Activated CD4-positive, alpha-beta T cell treated with anti-CD3 and anti-CD28 coated beads, Interleukin-2, amount 10 ng/mL, durations not matched to agents 24 days and 14 days (primary cell): ENCODE measurements at regions not wholly inside any gene's neighbourhood (a gene's known extent, or its start where the extent isn't known, plus 50 kb on each side); places are given as distances from the start of the nearest gene placed in this dataset.

Experiments
- DNase-seq: peaks from one replicate; pipeline ENCODE4 v3.0.0; 2022
- H3K27ac Mint-ChIP-seq: one replicate; pipeline ENCODE4 v1.8.0; 2022; ENCODE audit warnings: mild to moderate bottlenecking, mixed read lengths
- H3K27me3 Mint-ChIP-seq: one replicate; pipeline ENCODE4 v1.8.0; 2022; ENCODE audit warnings: mixed read lengths
- H3K36me3 Mint-ChIP-seq: one replicate; pipeline ENCODE4 v1.8.0; 2022; ENCODE audit warnings: low read depth, mild to moderate bottlenecking, mixed read lengths
- H3K4me1 Mint-ChIP-seq: one replicate; pipeline ENCODE4 v1.8.0; 2021; ENCODE audit warnings: mixed read lengths
- H3K4me3 Mint-ChIP-seq: one replicate; pipeline ENCODE4 v1.8.0; 2022; ENCODE audit warnings: mild to moderate bottlenecking, moderate library complexity, mixed read lengths
- H3K9me3 Mint-ChIP-seq: one replicate; pipeline ENCODE4 v1.8.0; 2021; ENCODE audit warnings: mixed read lengths
- intact Hi-C: fragments of 100-400 bp; cut with micrococcal nuclease; formaldehyde crosslinking; loops from one replicate; pipeline ENCODE4 v1.15.1; 2023

DNA sequence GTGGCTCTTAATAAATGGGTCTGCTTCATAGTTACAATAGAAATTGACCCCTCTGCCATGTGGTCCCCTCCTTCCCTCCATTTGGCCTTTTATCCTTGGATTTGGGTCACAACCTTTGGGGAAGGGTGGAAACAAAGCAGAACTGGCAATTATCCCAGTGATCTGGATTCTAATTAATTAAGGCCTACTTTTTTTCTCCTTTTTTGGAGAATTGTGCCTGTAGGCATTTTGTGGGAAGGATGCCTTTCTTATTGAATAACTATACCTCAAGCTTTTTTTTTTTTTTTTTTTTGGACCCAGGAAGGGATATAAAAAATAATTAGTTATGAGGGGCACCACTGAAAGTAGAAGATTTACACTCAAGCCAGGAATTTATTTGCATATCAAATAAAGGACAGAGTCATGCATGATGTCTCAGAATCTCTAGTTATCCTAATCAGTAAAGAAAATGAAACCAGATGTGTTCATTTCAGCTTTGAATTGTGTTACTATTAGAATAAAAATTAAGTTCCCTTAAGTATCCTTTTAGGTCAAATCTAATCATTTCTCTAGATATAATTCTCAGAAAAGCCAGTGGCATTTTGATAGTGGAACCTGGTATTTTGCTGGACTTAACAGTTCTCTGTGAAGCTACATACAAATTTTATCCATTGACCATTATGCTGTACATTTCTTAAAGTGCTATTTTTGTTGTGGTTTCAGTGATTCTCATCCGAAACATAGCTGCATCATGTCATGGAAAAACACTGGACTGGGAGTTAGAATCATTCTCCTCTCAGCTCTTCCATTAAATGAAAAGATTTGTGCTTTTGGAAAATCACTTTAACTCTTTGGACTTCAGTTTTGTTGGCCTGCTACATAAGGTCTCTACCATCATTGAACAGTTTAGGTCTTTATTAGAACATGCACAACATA lies 129.3 kb downstream of the KCNRG start:
- H3K27me3 Mint-ChIP-seq, result peaks cover 47% of the 10 kb centered on the region
- no peak overlapping the region for H3K27ac Mint-ChIP-seq
- no peak for DNase-seq
- H3K36me3 Mint-ChIP-seq, result no peaks in the 10 kb centered on the region
- intact Hi-C loops, result no loop called here
- no peak overlapping the region for H3K4me3 Mint-ChIP-seq
- H3K9me3 Mint-ChIP-seq, result no peaks in the 10 kb centered on the region
- H3K4me1 Mint-ChIP-seq, result peaks cover 6% of the 10 kb centered on the region

DNA sequence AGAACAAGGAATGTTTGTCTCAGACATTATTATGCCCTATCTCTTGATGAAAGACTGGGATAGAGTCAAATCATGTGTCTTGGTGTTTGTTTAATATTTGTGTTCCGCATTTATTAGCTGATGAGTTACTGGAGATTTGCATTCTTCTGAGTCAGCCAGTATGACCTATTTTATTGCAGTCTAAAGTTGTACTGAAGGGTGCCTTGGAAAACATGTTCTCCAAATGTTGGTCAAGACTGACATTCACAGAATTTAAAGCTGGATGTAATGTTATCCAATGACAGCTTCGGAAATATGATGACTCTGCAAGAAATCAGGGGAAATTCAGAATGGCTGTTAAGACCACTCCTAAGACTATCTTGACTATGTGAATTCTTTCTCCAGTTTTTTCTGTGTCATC lies 134.0 kb downstream of the KCNRG start:
- H3K36me3 Mint-ChIP-seq, result no peaks in the 10 kb centered on the region
- no peak overlapping the region for H3K27ac Mint-ChIP-seq
- H3K4me1 Mint-ChIP-seq, result peaks cover 4% of the 10 kb centered on the region
- no peak for DNase-seq
- no peaks in the 10 kb centered on the region for H3K9me3 Mint-ChIP-seq
- H3K4me3 Mint-ChIP-seq, result no peak overlapping the region
- intact Hi-C loops, result no loop called here
- H3K27me3 Mint-ChIP-seq, result peaks cover 48% of the 10 kb centered on the region

DNA sequence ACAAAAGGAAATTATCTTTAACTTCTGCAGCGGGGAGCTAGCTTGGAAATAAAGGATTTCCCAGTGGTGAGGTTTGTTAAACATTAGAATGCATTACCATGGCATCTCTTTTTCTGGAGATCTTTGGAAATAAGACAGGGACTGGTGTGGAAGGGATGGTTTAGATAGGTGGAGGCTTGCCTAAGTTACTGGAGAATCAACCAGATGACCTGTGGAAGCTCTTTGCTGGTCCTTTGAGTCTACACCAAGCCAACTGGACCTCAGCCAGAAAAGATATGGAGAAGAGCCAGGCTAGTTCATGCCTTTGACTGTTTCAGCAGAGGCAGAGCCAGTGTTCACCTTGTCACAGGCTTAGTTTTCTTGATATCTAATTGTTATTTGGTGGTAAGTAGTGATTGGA lies 134.7 kb downstream of the KCNRG start:
- no peak overlapping the region for H3K27ac Mint-ChIP-seq
- peaks cover 48% of the 10 kb centered on the region for H3K27me3 Mint-ChIP-seq
- DNase-seq, result no peak
- peaks cover 4% of the 10 kb centered on the region for H3K4me1 Mint-ChIP-seq
- intact Hi-C loops, result no loop called here
- H3K36me3 Mint-ChIP-seq, result no peaks in the 10 kb centered on the region
- H3K9me3 Mint-ChIP-seq, result no peaks in the 10 kb centered on the region
- H3K4me3 Mint-ChIP-seq, result no peak overlapping the region

DNA sequence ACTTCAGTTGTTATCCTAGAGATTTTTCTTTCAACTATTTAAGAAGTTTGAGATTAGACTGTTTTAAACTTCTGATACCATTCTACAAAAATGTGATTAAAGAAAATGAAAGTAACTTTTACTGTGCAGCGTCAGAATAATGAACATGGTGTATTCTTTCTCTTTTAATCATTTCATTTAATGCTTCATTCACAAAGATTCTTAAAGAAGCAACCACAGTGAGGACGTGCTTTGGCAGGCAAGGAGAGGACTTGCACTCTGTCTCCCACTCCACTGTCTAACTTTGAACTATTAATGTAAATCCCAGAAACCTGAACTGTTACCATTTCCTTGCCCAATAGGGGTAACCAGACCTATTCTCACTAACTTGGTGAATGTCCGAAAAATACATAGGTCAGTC lies 137.0 kb downstream of the KCNRG start:
- Mint-ChIP-seq H3K27ac (no peak overlapping the region), H3K4me3 (peak overlapping the region; percentile 40), H3K27me3 (peaks cover 49% of the 10 kb centered on the region), H3K4me1 (peaks cover 4% of the 10 kb centered on the region), H3K36me3 (no peaks in the 10 kb centered on the region), H3K9me3 (no peaks in the 10 kb centered on the region)
- DNase-seq, result no peak
- intact Hi-C loops, result no loop called here

DNA sequence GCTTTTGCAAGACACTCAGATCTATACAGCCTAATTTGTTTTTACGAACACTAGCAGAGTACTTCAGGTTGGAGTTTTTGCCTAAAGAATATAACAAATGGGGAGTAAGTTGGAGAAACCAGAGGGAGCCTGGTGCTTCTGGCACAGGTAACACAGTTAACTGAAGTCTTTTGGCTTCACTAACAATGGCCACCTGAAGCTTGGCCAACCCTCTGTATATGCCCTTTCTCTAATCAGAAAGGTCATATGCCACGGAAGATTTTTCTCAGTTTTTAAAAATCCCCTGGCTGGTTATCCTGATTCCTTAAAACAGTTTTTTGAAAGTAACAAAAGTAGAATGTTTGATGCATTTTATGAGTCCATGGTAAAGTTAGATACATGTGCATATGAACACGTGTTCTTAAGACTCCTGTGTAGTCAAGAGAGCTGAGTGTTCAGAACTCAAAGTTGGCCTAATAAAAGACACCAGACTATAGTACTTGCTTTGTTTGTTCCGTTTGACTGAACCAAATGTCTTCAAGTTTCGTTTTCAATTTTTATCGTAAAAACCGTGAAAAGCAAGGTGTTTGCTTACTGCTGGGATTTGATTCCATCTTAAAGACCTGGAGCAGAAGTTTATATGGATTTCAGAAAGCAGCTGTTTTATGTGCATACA lies 137.5 kb downstream of the KCNRG start:
- Mint-ChIP-seq H3K9me3 (no peaks in the 10 kb centered on the region), H3K27me3 (peaks cover 48% of the 10 kb centered on the region), H3K4me3 (peak overlapping the region; percentile 40), H3K27ac (no peak overlapping the region), H3K36me3 (no peaks in the 10 kb centered on the region), H3K4me1 (peaks cover 4% of the 10 kb centered on the region)
- DNase-seq, result no peak
- intact Hi-C loops, result no loop called here

DNA sequence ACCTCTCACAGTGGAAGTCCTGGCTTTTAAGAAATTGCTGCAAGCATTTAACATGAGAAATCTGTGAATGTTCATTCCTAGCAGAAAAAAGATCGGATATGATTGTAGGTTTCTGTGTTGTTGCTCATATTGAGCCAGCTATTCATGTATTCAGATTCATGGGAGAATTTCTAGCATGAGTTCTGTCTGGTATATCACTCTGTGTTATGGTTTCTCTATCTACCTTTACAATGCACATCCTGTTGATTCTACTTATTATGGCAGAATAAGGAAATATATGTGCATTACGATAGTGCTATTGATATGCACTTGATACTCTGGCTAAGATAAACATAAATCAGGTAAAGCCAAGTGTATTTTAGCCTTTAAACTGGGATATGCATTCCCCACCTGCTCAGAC lies 138.2 kb downstream of the KCNRG start:
- intact Hi-C loops, result no loop called here
- H3K27me3 Mint-ChIP-seq, result peaks cover 47% of the 10 kb centered on the region
- no peaks in the 10 kb centered on the region for H3K9me3 Mint-ChIP-seq
- no peak overlapping the region for H3K4me3 Mint-ChIP-seq
- DNase-seq, result no peak
- H3K36me3 Mint-ChIP-seq, result no peaks in the 10 kb centered on the region
- H3K27ac Mint-ChIP-seq, result no peak overlapping the region
- H3K4me1 Mint-ChIP-seq, result peaks cover 4% of the 10 kb centered on the region

DNA sequence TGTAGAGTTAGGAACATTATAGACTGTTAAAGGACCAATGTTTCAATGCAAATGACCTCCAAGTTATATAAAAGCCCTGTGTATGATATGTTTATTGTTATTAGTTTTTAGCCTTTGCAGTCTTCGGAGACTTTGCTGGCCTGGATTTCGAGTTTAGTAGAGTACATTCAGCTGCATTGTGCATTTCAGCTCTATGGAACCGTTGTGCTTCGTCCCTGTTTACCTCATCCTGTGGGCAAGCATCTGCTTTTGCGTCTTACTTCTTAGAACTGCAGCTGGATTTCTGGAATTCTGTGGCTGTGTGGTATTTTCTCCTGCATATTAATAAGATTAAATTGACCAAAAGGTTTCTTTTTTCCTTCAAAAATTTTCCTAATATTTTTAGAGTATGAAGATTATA lies 138.6 kb downstream of the KCNRG start:
- Mint-ChIP-seq H3K27me3 (peaks cover 49% of the 10 kb centered on the region), H3K27ac (no peak overlapping the region), H3K36me3 (no peaks in the 10 kb centered on the region), H3K4me3 (no peak overlapping the region), H3K4me1 (peaks cover 4% of the 10 kb centered on the region), H3K9me3 (no peaks in the 10 kb centered on the region)
- intact Hi-C loops, result no loop called here
- DNase-seq, result no peak

DNA sequence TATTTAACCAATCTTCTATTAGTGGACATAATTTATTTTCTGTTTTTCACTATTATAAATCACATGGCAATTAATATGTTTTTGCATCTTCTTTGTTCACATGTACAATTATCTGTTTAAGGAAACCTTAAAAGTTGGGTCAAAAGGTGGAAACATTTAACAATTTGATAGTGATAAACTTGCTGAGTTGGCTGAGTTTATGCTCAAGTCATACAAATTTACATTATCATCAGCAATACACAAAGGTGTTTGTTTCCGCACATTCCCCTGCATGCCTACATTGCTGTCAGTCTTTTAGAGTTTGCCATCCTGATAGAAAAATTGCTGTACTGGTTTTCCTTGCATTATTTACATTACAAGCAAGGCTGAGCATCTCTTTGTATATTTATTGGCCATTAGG lies 139.5 kb downstream of the KCNRG start:
- intact Hi-C loops, result no loop called here
- H3K4me3 Mint-ChIP-seq, result no peak overlapping the region
- H3K9me3 Mint-ChIP-seq, result no peaks in the 10 kb centered on the region
- H3K4me1 Mint-ChIP-seq, result peaks cover 4% of the 10 kb centered on the region
- H3K27ac Mint-ChIP-seq, result no peak overlapping the region
- H3K27me3 Mint-ChIP-seq, result peaks cover 48% of the 10 kb centered on the region
- H3K36me3 Mint-ChIP-seq, result no peaks in the 10 kb centered on the region
- DNase-seq, result no peak

DNA sequence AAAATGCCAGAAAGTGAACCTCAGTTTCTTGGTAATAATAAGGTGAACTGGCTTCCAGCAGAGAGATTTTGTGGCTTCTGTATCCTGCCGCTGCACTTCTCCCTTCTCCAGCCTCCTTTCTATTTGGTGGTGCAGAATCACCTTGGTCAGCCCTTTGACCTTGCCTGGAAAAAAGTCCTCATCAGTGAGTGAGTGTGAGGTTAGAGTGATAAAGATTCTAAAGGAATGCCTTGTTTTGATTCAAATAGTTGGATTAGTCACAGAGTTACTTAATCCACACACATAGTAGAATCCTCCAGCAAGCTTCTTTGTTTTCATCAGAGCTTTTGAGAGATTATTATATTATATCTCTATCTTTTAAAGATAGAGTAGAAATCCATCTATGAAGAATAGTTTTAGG lies 140.9 kb downstream of the KCNRG start:
- Mint-ChIP-seq H3K27me3 (peaks cover 48% of the 10 kb centered on the region), H3K36me3 (no peaks in the 10 kb centered on the region), H3K27ac (no peak overlapping the region), H3K4me1 (peaks cover 4% of the 10 kb centered on the region), H3K9me3 (peaks cover 3% of the 10 kb centered on the region), H3K4me3 (no peak overlapping the region)
- intact Hi-C loops, result no loop called here
- no peak for DNase-seq

DNA sequence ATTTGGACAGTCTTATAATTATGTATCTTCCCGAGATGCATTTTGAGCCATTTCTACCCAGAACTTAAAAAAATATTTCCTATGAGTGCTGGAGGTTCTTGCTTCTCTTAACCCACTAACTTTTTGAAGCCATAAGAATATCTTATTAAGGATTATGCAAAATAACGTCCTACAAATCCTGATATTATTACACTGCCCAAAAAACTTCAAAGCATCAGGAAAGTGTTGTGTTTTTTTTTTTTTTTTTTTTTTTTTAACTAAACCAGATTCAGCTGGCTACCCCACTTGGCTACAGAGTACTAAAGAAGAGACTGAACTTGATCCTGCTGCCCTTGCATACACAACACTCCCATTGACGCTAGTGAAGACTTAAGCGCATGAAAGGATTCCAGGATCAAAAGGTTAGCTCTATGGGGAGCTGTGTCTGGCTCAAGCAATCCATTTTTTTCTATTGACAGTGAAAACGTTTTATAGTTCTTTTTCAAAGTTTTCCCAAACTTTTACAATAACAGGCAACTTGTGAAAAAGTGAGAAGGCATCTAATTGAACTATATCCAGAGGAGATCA lies 141.4 kb downstream of the KCNRG start:
- no peak overlapping the region for H3K4me3 Mint-ChIP-seq
- no peak for DNase-seq
- peaks cover 4% of the 10 kb centered on the region for H3K4me1 Mint-ChIP-seq
- H3K9me3 Mint-ChIP-seq, result peaks cover 3% of the 10 kb centered on the region
- H3K27me3 Mint-ChIP-seq, result peaks cover 44% of the 10 kb centered on the region
- H3K36me3 Mint-ChIP-seq, result no peaks in the 10 kb centered on the region
- no peak overlapping the region for H3K27ac Mint-ChIP-seq
- intact Hi-C loops, result no loop called here

DNA sequence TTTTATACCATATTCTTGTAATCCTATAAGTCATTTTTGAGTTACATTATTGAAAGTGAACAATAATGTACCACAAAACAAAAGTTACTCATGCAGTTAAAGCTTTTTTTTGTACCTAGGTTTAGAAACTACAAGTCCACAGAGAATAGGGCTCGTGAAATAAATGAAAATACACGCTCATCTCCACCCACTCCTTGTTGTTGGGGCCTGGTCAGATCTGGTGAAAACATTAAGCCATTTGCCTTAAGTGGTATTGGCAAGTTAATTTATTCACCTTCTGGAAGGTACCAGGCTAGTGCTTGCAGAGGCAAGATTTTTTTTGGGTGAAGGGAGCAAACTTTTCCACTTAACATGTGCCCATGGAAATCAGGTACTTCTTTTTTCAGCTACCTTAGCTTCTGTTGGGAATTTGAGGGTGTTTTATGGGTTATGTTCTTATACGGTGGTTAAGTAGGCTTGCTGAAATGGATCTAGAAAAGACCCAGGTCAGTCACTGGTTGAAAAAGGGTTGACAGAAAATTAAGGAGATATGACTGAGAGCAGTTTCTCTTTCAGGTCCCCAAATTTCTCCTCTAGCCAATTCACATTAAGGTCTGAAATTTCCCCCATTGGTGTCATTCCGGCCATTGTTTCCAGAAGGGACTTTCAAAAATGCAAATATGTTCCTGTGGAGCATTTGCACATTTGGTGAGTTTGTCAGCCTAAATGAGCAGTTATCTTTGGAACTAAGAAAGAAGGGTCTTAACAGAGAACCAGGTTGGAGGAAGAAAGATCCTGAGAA lies 143.3 kb downstream of the KCNRG start:
- intact Hi-C loops, result no loop called here
- Mint-ChIP-seq H3K36me3 (no peaks in the 10 kb centered on the region), H3K4me3 (no peak overlapping the region), H3K9me3 (peaks cover 4% of the 10 kb centered on the region), H3K4me1 (no peaks in the 10 kb centered on the region), H3K27ac (no peak overlapping the region), H3K27me3 (peaks cover 52% of the 10 kb centered on the region)
- DNase-seq, result no peak

DNA sequence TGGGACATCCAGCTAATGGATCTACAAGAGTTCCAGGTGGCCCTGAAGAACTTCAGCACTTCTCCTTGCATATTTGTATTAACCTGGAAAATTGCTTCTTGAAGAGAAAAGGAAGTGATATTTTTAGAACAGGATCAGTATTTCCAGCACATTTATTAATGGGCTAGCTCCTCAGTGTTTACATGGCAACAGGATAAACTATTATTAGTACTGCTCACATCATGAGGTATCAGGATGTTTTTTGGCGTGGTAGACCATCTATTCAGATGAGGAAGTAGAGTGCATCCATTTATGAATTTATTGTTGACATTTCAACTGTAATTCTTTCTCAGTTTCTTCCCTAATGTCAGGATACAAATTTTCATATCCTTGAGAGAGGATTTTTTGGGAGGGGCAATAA lies 144.4 kb downstream of the KCNRG start:
- Mint-ChIP-seq H3K4me1 (no peaks in the 10 kb centered on the region), H3K36me3 (no peaks in the 10 kb centered on the region), H3K9me3 (peaks cover 9% of the 10 kb centered on the region), H3K27me3 (peaks cover 56% of the 10 kb centered on the region), H3K4me3 (no peak overlapping the region), H3K27ac (no peak overlapping the region)
- DNase-seq, result no peak
- intact Hi-C loops, result no loop called here

DNA sequence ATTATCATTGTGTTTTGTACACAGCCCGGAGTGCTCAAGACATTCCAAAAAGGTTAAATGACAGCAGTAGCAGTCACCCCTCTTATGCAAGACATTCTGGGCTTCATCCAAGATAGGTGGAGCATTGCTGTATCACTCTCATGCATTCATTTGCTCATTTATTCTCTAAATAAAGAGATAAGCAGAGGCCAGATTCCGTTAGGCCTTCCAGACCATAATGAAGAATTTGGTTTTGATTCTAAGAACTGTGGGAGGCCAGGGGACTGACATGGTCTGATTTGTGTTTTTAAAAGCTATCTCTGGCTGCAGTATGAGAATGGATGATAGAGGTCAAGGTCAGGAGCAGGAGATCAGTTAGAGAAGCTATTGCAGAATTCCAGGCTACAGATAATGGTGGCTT lies 145.8 kb downstream of the KCNRG start:
- H3K4me3 Mint-ChIP-seq, result no peak overlapping the region
- no peak overlapping the region for H3K27ac Mint-ChIP-seq
- DNase-seq, result no peak
- H3K4me1 Mint-ChIP-seq, result no peaks in the 10 kb centered on the region
- H3K27me3 Mint-ChIP-seq, result peaks cover 53% of the 10 kb centered on the region
- peaks cover 9% of the 10 kb centered on the region for H3K9me3 Mint-ChIP-seq
- H3K36me3 Mint-ChIP-seq, result no peaks in the 10 kb centered on the region
- intact Hi-C loops, result no loop called here

DNA sequence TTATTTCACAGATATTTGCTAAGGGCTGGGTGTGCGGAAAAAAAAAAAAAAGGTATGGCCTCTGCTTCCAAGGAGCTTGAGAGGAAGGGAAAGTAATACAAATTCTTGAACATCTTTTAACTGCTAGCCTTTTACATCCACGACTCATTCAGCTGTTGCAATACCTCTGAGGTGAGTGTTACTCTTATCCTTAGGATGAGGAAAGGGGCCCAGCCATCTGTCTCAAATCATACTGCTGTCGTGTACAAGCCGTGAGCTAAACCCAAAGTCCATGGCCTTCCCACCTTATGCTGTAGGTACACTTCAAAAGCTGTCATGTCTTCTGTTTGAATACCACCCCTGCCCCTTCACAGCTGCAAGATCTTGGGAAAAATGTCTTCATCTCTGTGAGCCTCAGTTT lies 146.8 kb downstream of the KCNRG start:
- peaks cover 2% of the 10 kb centered on the region for H3K4me1 Mint-ChIP-seq
- peaks cover 12% of the 10 kb centered on the region for H3K9me3 Mint-ChIP-seq
- no peak overlapping the region for H3K27ac Mint-ChIP-seq
- peaks cover 51% of the 10 kb centered on the region for H3K27me3 Mint-ChIP-seq
- intact Hi-C loops, result no loop called here
- H3K4me3 Mint-ChIP-seq, result no peak overlapping the region
- DNase-seq, result no peak
- H3K36me3 Mint-ChIP-seq, result no peaks in the 10 kb centered on the region
